ENCODE measurements at regions not wholly inside any gene's neighbourhood (a gene's known extent, or its start where the extent isn't known, plus 50 kb on each side); places are given as distances from the start of the nearest gene placed in this dataset.

DNA sequence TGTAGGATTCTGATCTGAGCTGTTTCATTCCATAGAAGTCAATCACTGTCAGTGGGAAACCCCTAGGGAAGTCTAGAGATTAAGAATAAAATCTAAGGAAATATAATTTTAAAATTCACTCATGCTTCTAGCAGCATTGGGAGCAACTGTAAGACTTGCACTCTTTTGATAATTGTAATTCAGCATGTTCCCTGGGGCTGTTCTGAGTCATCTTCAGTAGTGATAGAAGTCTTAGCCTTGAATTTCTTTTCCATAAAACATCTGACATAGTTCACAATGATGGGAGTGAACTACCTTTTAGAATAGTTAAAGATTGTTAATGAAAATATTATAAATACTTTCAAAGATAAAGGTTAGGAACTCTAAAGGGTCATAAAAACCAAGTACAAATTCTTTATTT, 935.8 kb downstream of the DTWD2 start:
- H3K36me3 ChIP-seq (ENCODE audit: control insufficient read depth in 2 of 2, extremely low read depth in 1 of 2, insufficient read depth in 2 of 2, low read length in 2 of 2): no peaks in the 10 kb centered on the region
- H3K9me1 ChIP-seq (ENCODE audit: control insufficient read depth, extremely low read depth, insufficient read depth, low read length): no peaks in the 10 kb centered on the region
- no peak for DNase-seq (ENCODE audit: low read depth, low spot score)
- H3K4me3 ChIP-seq (ENCODE audit: control insufficient read depth in 2 of 3, extremely low read depth in 1 of 3, insufficient read depth in 2 of 3, low read depth in 1 of 3, low read length in 3 of 3): no peak overlapping the region
- no peak overlapping the region for H2AFZ ChIP-seq (ENCODE audit: control insufficient read depth, low read length)
- H3K79me2 ChIP-seq (ENCODE audit: control insufficient read depth, insufficient read depth, low read length): no peaks in the 10 kb centered on the region
- no peaks in the 10 kb centered on the region for H4K20me1 ChIP-seq (ENCODE audit: control insufficient read depth, extremely low read depth, insufficient read depth, low read length)
- no peak overlapping the region for H3K9ac ChIP-seq (ENCODE audit: control insufficient read depth, extremely low read depth, insufficient read depth, low read length)
- H3K9me3 ChIP-seq (ENCODE audit: control insufficient read depth, low read depth, low read length): no peaks in the 10 kb centered on the region
- no peak overlapping the region for H3K27ac ChIP-seq (ENCODE audit: control insufficient read depth, insufficient read depth, low read length)
- TF ChIP-seq EZH2 (IDR thresholded peaks at IDR 0.05; ENCODE audit: low read length): no peak
- no peak for TF ChIP-seq CTCF (optimal IDR thresholded peaks at IDR 0.05 in 1 of 3, IDR thresholded peaks at IDR 0.05 in 1 of 3, conservative IDR thresholded peaks at IDR 0.05 in 1 of 3; ENCODE audit: extremely low read depth in 1 of 3, insufficient read depth in 2 of 3, low read length in 3 of 3)
- dilution Hi-C loops (cut with MboI; ENCODE audit: extremely low pct_ligation_motif_present, low sequenced_read_pairs): no loop called here
- no peaks in the 10 kb centered on the region for H3K27me3 ChIP-seq (ENCODE audit: control insufficient read depth, extremely low read depth, insufficient read depth, low read length)
- no peaks in the 10 kb centered on the region for H3K4me1 ChIP-seq (ENCODE audit: control insufficient read depth, extremely low read depth, insufficient read depth, low read length)
- no peak overlapping the region for H3K4me2 ChIP-seq (ENCODE audit: control insufficient read depth, extremely low read depth, insufficient read depth, low read depth, low read length)
- FAIRE-seq: no peak

DNA sequence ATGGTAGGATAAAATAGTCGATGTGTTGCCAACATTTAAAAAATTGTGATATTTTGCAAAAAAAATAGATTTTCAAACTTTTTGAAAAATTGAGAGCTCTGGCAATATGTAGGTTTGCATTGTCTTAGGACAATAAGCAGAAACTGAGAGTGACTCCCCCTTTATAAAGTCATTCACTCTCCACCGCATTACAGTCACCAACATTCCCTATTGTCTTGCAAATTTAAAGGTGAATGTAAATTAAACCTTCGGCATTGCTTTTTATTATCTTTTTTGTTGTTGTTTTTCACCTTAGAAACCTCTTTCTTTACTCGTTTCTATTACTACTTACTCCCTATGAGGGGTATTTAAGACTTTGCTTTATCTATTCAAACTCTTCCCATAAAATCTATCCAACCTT, 944.2 kb downstream of the DTWD2 start:
- dilution Hi-C loops (cut with MboI; ENCODE audit: extremely low pct_ligation_motif_present, low sequenced_read_pairs): no loop called here
- no peaks in the 10 kb centered on the region for H3K9me1 ChIP-seq (ENCODE audit: control insufficient read depth, extremely low read depth, insufficient read depth, low read length)
- no peak overlapping the region for H3K27ac ChIP-seq (ENCODE audit: control insufficient read depth, insufficient read depth, low read length)
- H3K27me3 ChIP-seq (ENCODE audit: control insufficient read depth, extremely low read depth, insufficient read depth, low read length): no peaks in the 10 kb centered on the region
- no peaks in the 10 kb centered on the region for H4K20me1 ChIP-seq (ENCODE audit: control insufficient read depth, extremely low read depth, insufficient read depth, low read length)
- no peaks in the 10 kb centered on the region for H3K9me3 ChIP-seq (ENCODE audit: control insufficient read depth, low read depth, low read length)
- TF ChIP-seq CTCF (optimal IDR thresholded peaks at IDR 0.05 in 1 of 3, IDR thresholded peaks at IDR 0.05 in 1 of 3, conservative IDR thresholded peaks at IDR 0.05 in 1 of 3; ENCODE audit: extremely low read depth in 1 of 3, insufficient read depth in 2 of 3, low read length in 3 of 3): no peak
- TF ChIP-seq EZH2 (IDR thresholded peaks at IDR 0.05; ENCODE audit: low read length): no peak
- no peaks in the 10 kb centered on the region for H3K36me3 ChIP-seq (ENCODE audit: control insufficient read depth in 2 of 2, extremely low read depth in 1 of 2, insufficient read depth in 2 of 2, low read length in 2 of 2)
- no peak for FAIRE-seq
- no peak for DNase-seq (ENCODE audit: low read depth, low spot score)
- no peaks in the 10 kb centered on the region for H3K4me1 ChIP-seq (ENCODE audit: control insufficient read depth, extremely low read depth, insufficient read depth, low read length)
- no peak overlapping the region for H3K4me2 ChIP-seq (ENCODE audit: control insufficient read depth, extremely low read depth, insufficient read depth, low read depth, low read length)
- H3K79me2 ChIP-seq (ENCODE audit: control insufficient read depth, insufficient read depth, low read length): no peaks in the 10 kb centered on the region
- no peak overlapping the region for H3K9ac ChIP-seq (ENCODE audit: control insufficient read depth, extremely low read depth, insufficient read depth, low read length)
- H2AFZ ChIP-seq (ENCODE audit: control insufficient read depth, low read length): no peak overlapping the region
- H3K4me3 ChIP-seq (ENCODE audit: control insufficient read depth in 2 of 3, extremely low read depth in 1 of 3, insufficient read depth in 2 of 3, low read depth in 1 of 3, low read length in 3 of 3): no peak overlapping the region

All from keratinocyte (primary cell).